ENCODE measurements at regions not wholly inside any gene's neighbourhood (a gene's known extent, or its start where the extent isn't known, plus 50 kb on each side); places are given as distances from the start of the nearest gene placed in this dataset.

DNA sequence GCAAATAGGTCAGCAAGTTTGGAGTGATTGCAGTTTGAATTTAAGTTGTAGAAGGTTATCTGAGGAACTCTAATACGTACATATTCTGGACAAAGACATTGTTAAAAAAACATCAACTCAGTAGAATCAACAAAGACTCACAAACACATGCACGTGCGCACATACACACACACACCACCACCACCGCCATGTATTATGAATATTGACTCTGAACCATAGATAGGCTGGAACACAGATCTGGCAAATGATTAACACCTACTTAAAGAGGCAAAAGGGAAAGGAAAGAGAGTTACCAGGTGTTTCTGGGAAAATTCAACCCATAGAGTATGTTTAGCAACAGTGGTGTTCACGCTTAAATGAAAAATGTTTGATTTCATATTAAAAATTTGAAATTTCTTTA, 334.2 kb upstream of the ALCAM start:
- WGBS, 2 donors (ENCODE audit: extremely low coverage in 2 of 2, insufficient read length in 2 of 2, insufficient replicate concordance in 1 of 2): no CpG with 5 or more reads among the region's 5 CpGs
- no peaks in the 10 kb centered on the region for H3K36me3 ChIP-seq (replicated peaks in 1 of 2; ENCODE audit: control insufficient read depth in 2 of 2, insufficient read depth in 2 of 2, low read length in 2 of 2)
- H2BK5ac ChIP-seq (ENCODE audit: low read length): no peak overlapping the region
- H4K8ac ChIP-seq (ENCODE audit: low read depth, low read length): no peak overlapping the region
- H2AK5ac ChIP-seq (ENCODE audit: low read depth, low read length): no peak overlapping the region
- H3K9ac ChIP-seq (ENCODE audit: low read depth, low read length, poor library complexity): no peak overlapping the region
- no peak overlapping the region for H3K27ac ChIP-seq (replicated peaks; ENCODE audit: low read length)
- H3K4ac ChIP-seq (ENCODE audit: low read length): no peak overlapping the region
- no peaks in the 10 kb centered on the region for H3K79me1 ChIP-seq (ENCODE audit: low read depth, low read length)
- H2AFZ ChIP-seq (ENCODE audit: low read length): no peak overlapping the region
- no peak overlapping the region for H2BK15ac ChIP-seq (ENCODE audit: low read length)
- H3K14ac ChIP-seq (ENCODE audit: low read length): no peak overlapping the region
- no peaks in the 10 kb centered on the region for H3K27me3 ChIP-seq (ENCODE audit: control insufficient read depth in 3 of 3, insufficient read depth in 3 of 3, low read depth in 1 of 3, low read length in 3 of 3)
- peaks cover 0 to 2% of the 10 kb centered on the region in 2 donors for H3K4me1 ChIP-seq (ENCODE audit: control insufficient read depth in 2 of 2, insufficient read depth in 1 of 2, low read depth in 1 of 2, low read length in 2 of 2)
- no peak overlapping the region for H3K18ac ChIP-seq (ENCODE audit: low read length)
- H3K4me2 ChIP-seq (ENCODE audit: insufficient read depth, low read length, poor library complexity, severe bottlenecking): no peak overlapping the region
- no peak overlapping the region for H4K91ac ChIP-seq (ENCODE audit: low read depth, low read length, poor library complexity)
- H3K9me3 ChIP-seq (replicated peaks in 1 of 2; ENCODE audit: control insufficient read depth in 2 of 2, insufficient read depth in 1 of 2, low read depth in 1 of 2, low read length in 2 of 2): no peaks in the 10 kb centered on the region
- no peak overlapping the region for H3K4me3 ChIP-seq (ENCODE audit: low read length in 2 of 2)
- no peak overlapping the region for H2BK12ac ChIP-seq (ENCODE audit: low read length)
- no peak for DNase-seq (ENCODE audit: low spot score)
- H2BK120ac ChIP-seq (ENCODE audit: low read depth, low read length): no peak overlapping the region
- no peak overlapping the region for H3K23ac ChIP-seq (ENCODE audit: low read depth, low read length, poor library complexity)

DNA sequence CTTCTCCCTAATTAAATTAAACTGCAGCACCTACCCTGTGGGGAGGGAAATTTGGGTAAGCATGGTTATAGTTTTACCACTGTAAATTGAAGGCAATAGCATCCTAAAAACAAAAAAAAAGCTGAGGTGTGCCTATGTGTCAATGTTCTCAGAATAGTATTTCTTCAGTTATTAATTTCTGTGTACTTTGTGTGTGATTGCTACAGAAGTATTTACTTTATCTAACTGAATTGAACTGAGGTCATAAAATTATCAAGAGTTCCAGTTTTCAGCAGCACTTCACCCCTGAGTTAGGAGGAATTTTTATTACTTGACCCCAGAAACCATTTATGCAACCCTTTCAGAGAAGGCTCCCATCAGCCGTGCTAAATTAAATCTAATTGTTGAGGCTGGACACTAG, 333.6 kb upstream of the ALCAM start:
- no peak for DNase-seq (ENCODE audit: low spot score)
- Histone ChIP-seq H3K9me3 (replicated peaks in 1 of 2; ENCODE audit: control insufficient read depth in 2 of 2, insufficient read depth in 1 of 2, low read depth in 1 of 2, low read length in 2 of 2) (no peaks in the 10 kb centered on the region), H3K36me3 (replicated peaks in 1 of 2; ENCODE audit: control insufficient read depth in 2 of 2, insufficient read depth in 2 of 2, low read length in 2 of 2) (no peaks in the 10 kb centered on the region), H3K23ac (ENCODE audit: low read depth, low read length, poor library complexity) (no peak overlapping the region), H2AFZ (ENCODE audit: low read length) (no peak overlapping the region), H3K27ac (replicated peaks; ENCODE audit: low read length) (no peak overlapping the region), H2BK12ac (ENCODE audit: low read length) (no peak overlapping the region), H3K4me2 (ENCODE audit: insufficient read depth, low read length, poor library complexity, severe bottlenecking) (no peak overlapping the region), H2BK5ac (ENCODE audit: low read length) (no peak overlapping the region), H4K91ac (ENCODE audit: low read depth, low read length, poor library complexity) (no peak overlapping the region), H4K8ac (ENCODE audit: low read depth, low read length) (no peak overlapping the region), H3K14ac (ENCODE audit: low read length) (no peak overlapping the region), H2BK120ac (ENCODE audit: low read depth, low read length) (no peak overlapping the region), H3K4me1 (ENCODE audit: control insufficient read depth in 2 of 2, insufficient read depth in 1 of 2, low read depth in 1 of 2, low read length in 2 of 2) (peaks cover 0 to 2% of the 10 kb centered on the region in 2 donors), H3K4ac (ENCODE audit: low read length) (no peak overlapping the region), H3K9ac (ENCODE audit: low read depth, low read length, poor library complexity) (no peak overlapping the region), H3K4me3 (ENCODE audit: low read length in 2 of 2) (no peak overlapping the region), H3K27me3 (ENCODE audit: control insufficient read depth in 3 of 3, insufficient read depth in 3 of 3, low read depth in 1 of 3, low read length in 3 of 3) (no peaks in the 10 kb centered on the region), H2BK15ac (ENCODE audit: low read length) (no peak overlapping the region), H3K79me1 (ENCODE audit: low read depth, low read length) (no peaks in the 10 kb centered on the region), H2AK5ac (ENCODE audit: low read depth, low read length) (no peak overlapping the region), H3K18ac (ENCODE audit: low read length) (no peak overlapping the region)
- no CpG with 5 or more reads among the region's 1 CpG for WGBS, 2 donors (ENCODE audit: extremely low coverage in 2 of 2, insufficient read length in 2 of 2, insufficient replicate concordance in 1 of 2)

DNA sequence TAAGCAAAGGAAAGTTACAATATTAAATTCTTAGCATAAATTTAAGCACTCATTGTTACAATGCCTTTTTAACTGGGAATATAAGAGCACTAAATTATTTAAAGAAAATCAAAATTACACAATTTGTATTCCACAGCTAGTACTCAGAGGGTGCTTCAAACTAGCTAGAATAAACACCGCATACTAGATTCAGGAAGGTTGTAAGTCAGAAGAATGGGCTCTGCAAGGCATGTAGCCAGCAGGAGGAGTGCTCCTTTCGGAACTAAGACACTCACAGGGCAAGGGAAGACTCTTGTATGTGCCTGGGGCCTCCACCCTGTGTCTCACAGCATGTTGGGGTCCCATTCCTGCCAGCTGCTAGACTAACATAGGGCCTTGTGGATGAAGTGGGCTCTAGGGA, 327.7 kb upstream of the ALCAM start:
- Histone ChIP-seq H3K27me3 (ENCODE audit: control insufficient read depth in 3 of 3, insufficient read depth in 3 of 3, low read depth in 1 of 3, low read length in 3 of 3) (no peaks in the 10 kb centered on the region), H3K23ac (ENCODE audit: low read depth, low read length, poor library complexity) (no peak overlapping the region), H3K4me3 (ENCODE audit: low read length in 2 of 2) (no peak overlapping the region), H4K8ac (ENCODE audit: low read depth, low read length) (peak overlapping the region; percentile 83), H3K4me1 (ENCODE audit: control insufficient read depth in 2 of 2, insufficient read depth in 1 of 2, low read depth in 1 of 2, low read length in 2 of 2) (peaks cover 0 to 2% of the 10 kb centered on the region in 2 donors), H3K36me3 (replicated peaks in 1 of 2; ENCODE audit: control insufficient read depth in 2 of 2, insufficient read depth in 2 of 2, low read length in 2 of 2) (no peaks in the 10 kb centered on the region), H4K91ac (ENCODE audit: low read depth, low read length, poor library complexity) (no peak overlapping the region), H2BK5ac (ENCODE audit: low read length) (peak overlapping the region; percentile 7), H2BK12ac (ENCODE audit: low read length) (no peak overlapping the region), H3K9ac (ENCODE audit: low read depth, low read length, poor library complexity) (no peak overlapping the region), H3K14ac (ENCODE audit: low read length) (no peak overlapping the region), H3K79me1 (ENCODE audit: low read depth, low read length) (no peaks in the 10 kb centered on the region), H2AK5ac (ENCODE audit: low read depth, low read length) (no peak overlapping the region), H3K9me3 (replicated peaks in 1 of 2; ENCODE audit: control insufficient read depth in 2 of 2, insufficient read depth in 1 of 2, low read depth in 1 of 2, low read length in 2 of 2) (no peaks in the 10 kb centered on the region), H2BK15ac (ENCODE audit: low read length) (no peak overlapping the region), H3K27ac (replicated peaks; ENCODE audit: low read length) (no peak overlapping the region), H3K4me2 (ENCODE audit: insufficient read depth, low read length, poor library complexity, severe bottlenecking) (no peak overlapping the region), H3K18ac (ENCODE audit: low read length) (no peak overlapping the region), H2BK120ac (ENCODE audit: low read depth, low read length) (no peak overlapping the region), H2AFZ (ENCODE audit: low read length) (no peak overlapping the region), H3K4ac (ENCODE audit: low read length) (no peak overlapping the region)
- WGBS, 2 donors (ENCODE audit: extremely low coverage in 2 of 2, insufficient read length in 2 of 2, insufficient replicate concordance in 1 of 2): no CpG with 5 or more reads among the region's 2 CpGs
- no peak for DNase-seq (ENCODE audit: low spot score)

DNA sequence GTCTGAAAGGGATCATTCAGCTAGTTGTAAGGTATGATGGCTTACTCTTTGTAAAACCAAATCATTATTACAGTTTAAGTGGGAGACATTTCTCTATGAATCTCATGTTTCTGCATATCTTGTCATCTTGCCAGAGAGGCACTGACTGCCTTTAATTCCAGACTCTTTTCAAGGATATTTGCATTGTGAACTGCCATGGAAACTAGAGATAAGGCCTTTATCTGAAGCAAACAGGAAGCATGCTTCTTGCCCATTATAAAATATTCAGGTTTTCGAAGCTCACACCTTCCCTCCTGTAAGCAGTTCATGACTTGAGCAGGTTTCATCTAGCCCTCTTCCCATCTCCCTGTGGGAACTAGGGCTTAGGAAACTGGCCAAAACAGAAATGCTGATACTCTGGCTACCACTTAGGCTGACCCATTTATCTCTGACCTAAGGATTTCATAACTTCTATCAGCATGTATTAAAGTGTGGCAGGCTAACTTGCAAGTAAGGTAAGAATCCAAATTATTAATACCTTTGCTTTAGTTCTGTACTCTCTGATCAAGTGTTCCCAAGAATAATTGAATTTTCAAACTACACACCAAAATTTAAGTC, 326.6 kb upstream of the ALCAM start:
- Histone ChIP-seq H4K91ac (ENCODE audit: low read depth, low read length, poor library complexity) (no peak overlapping the region), H2BK15ac (ENCODE audit: low read length) (no peak overlapping the region), H3K14ac (ENCODE audit: low read length) (no peak overlapping the region), H3K36me3 (replicated peaks in 1 of 2; ENCODE audit: control insufficient read depth in 2 of 2, insufficient read depth in 2 of 2, low read length in 2 of 2) (no peaks in the 10 kb centered on the region), H2AK5ac (ENCODE audit: low read depth, low read length) (no peak overlapping the region), H3K9me3 (replicated peaks in 1 of 2; ENCODE audit: control insufficient read depth in 2 of 2, insufficient read depth in 1 of 2, low read depth in 1 of 2, low read length in 2 of 2) (no peaks in the 10 kb centered on the region), H3K4me2 (ENCODE audit: insufficient read depth, low read length, poor library complexity, severe bottlenecking) (no peak overlapping the region), H4K8ac (ENCODE audit: low read depth, low read length) (no peak overlapping the region), H3K9ac (ENCODE audit: low read depth, low read length, poor library complexity) (no peak overlapping the region), H3K18ac (ENCODE audit: low read length) (no peak overlapping the region), H3K23ac (ENCODE audit: low read depth, low read length, poor library complexity) (no peak overlapping the region), H2AFZ (ENCODE audit: low read length) (no peak overlapping the region), H3K79me1 (ENCODE audit: low read depth, low read length) (no peaks in the 10 kb centered on the region), H2BK5ac (ENCODE audit: low read length) (no peak overlapping the region), H3K4me3 (ENCODE audit: low read length in 2 of 2) (no peak overlapping the region), H3K4me1 (ENCODE audit: control insufficient read depth in 2 of 2, insufficient read depth in 1 of 2, low read depth in 1 of 2, low read length in 2 of 2) (no peaks in the 10 kb centered on the region), H2BK120ac (ENCODE audit: low read depth, low read length) (no peak overlapping the region), H3K4ac (ENCODE audit: low read length) (no peak overlapping the region), H3K27me3 (ENCODE audit: control insufficient read depth in 3 of 3, insufficient read depth in 3 of 3, low read depth in 1 of 3, low read length in 3 of 3) (no peaks in the 10 kb centered on the region), H2BK12ac (ENCODE audit: low read length) (no peak overlapping the region), H3K27ac (replicated peaks; ENCODE audit: low read length) (no peak overlapping the region)
- no CpG with 5 or more reads among the region's 1 CpG for WGBS, 2 donors (ENCODE audit: extremely low coverage in 2 of 2, insufficient read length in 2 of 2, insufficient replicate concordance in 1 of 2)
- no peak for DNase-seq (ENCODE audit: low spot score)
